HEK293 (cell line): ENCODE measurements at regions not wholly inside any gene's neighbourhood (a gene's known extent, or its start where the extent isn't known, plus 50 kb on each side); places are given as distances from the start of the nearest gene placed in this dataset.
A peak's percentile ranks its signal among the peaks of the same experiment; 100 is the strongest.

Experiments used
- CTCF ChIA-PET: fragments of 350-600 bp; formaldehyde crosslinking; extraction: SDS; loops from one replicate; lab custom pipeline; 2021; ENCODE audit warnings: antibody characterized with exemption; lab: Yijun Ruan, JAX
- POLR2A ChIA-PET: fragments of 300-600 bp; formaldehyde crosslinking; extraction: SDS; loops from one replicate; lab custom pipeline; 2020; ENCODE audit warnings: antibody characterized with exemption, inconsistent platforms; lab: Yijun Ruan, JAX
- H3K27ac ChIP-seq: fragments of 200-500 bp; sonication (Bioruptor generic); 2 replicates; pipeline ENCODE4 v1.5.1; 2014; ENCODE audit warnings: low read depth, low read length, control low read depth, inconsistent platforms; ENCODE audit errors: extremely low read depth
- H3K36me3 ChIP-seq, 2 experiments: fragments of 200-500 bp in 1 of 2; sonication (Bioruptor generic) in 1 of 2; 1 replicate in 1 of 2; 2 replicates in 1 of 2; pipeline ENCODE4 v1.5.1; 2014 to 2017; ENCODE audit warnings: inconsistent platforms in 2 of 2, low read length in 2 of 2; ENCODE audit not compliant: control insufficient read depth in 2 of 2, insufficient read depth in 1 of 2
- H3K4me1 ChIP-seq: fragments of 200-500 bp; sonication (Bioruptor generic); 2 replicates; pipeline ENCODE4 v1.5.1; 2014; ENCODE audit warnings: mild to moderate bottlenecking, low read length, inconsistent platforms; ENCODE audit not compliant: control insufficient read depth, insufficient read depth
- H3K4me3 ChIP-seq: 2 replicates; pipeline ENCODE4 v1.5.1; 2011; ENCODE audit warnings: low read depth, mild to moderate bottlenecking, control low read depth, low read length, moderate library complexity
- H3K9me3 ChIP-seq: fragments of 200-500 bp; sonication (Bioruptor generic); 2 replicates; pipeline ENCODE4 v1.5.1; 2014; ENCODE audit warnings: low read depth, low read length, inconsistent platforms; ENCODE audit not compliant: control insufficient read depth, insufficient read depth
- GLIS2 ChIP-seq: fragments of 450-650 bp; formaldehyde crosslinking; IDR thresholded peaks from 2 replicates; pipeline ENCODE4 v1.5.1; 2016; ENCODE audit warnings: missing biosample characterization, missing genetic modification characterization
- HOXD13 ChIP-seq: sonication (generic); formaldehyde crosslinking; IDR thresholded peaks from 2 replicates; pipeline ENCODE4 v1.8.0; 2022; ENCODE audit warnings: missing genetic modification reagents, borderline replicate concordance
- IKZF3 ChIP-seq: fragments of 450-650 bp; IDR thresholded peaks from 2 replicates; pipeline ENCODE4 v1.5.0; 2018; ENCODE audit warnings: missing biosample characterization, mild to moderate bottlenecking, missing genetic modification characterization, moderate library complexity
- MZF1 ChIP-seq: fragments of 450-650 bp; formaldehyde crosslinking; IDR thresholded peaks from 2 replicates; pipeline ENCODE4 v1.5.1; 2017; ENCODE audit warnings: missing biosample characterization, missing genetic modification characterization, borderline replicate concordance
- PRDM6 ChIP-seq: fragments of 450-650 bp; formaldehyde crosslinking; IDR thresholded peaks from 2 replicates; pipeline ENCODE4 v1.5.1; 2017; ENCODE audit warnings: missing biosample characterization, missing genetic modification characterization
- WT1 ChIP-seq: fragments of 450-650 bp; formaldehyde crosslinking; IDR thresholded peaks from 2 replicates; pipeline ENCODE4 v1.5.1; 2016; ENCODE audit warnings: missing biosample characterization, missing genetic modification characterization
- ZBTB48 ChIP-seq: fragments of 450-650 bp; formaldehyde crosslinking; IDR thresholded peaks from 2 replicates; pipeline ENCODE4 v1.5.1; 2016; ENCODE audit warnings: missing biosample characterization, missing genetic modification characterization
- ZNF138 ChIP-seq: fragments of 450-650 bp; formaldehyde crosslinking; IDR thresholded peaks from 2 replicates; pipeline ENCODE4 v1.5.1; 2016; ENCODE audit warnings: missing biosample characterization, missing genetic modification characterization, borderline replicate concordance
- ZNF174 ChIP-seq: fragments of 450-650 bp; formaldehyde crosslinking; IDR thresholded peaks from 2 replicates; pipeline ENCODE4 v1.5.0; 2017; ENCODE audit warnings: missing biosample characterization, mild to moderate bottlenecking, missing genetic modification characterization
- ZNF184 ChIP-seq: fragments of 450-650 bp; IDR thresholded peaks from 2 replicates; pipeline ENCODE4 v1.5.1; 2018; ENCODE audit warnings: missing biosample characterization, mild to moderate bottlenecking, missing genetic modification characterization
- ZNF248 ChIP-seq: fragments of 450-650 bp; formaldehyde crosslinking; IDR thresholded peaks from 2 replicates; pipeline ENCODE4 v1.5.1; 2017; ENCODE audit warnings: missing biosample characterization, missing genetic modification characterization
- ZNF26 ChIP-seq: fragments of 450-650 bp; formaldehyde crosslinking; IDR thresholded peaks from 2 replicates; pipeline ENCODE4 v1.5.1; 2016; ENCODE audit warnings: missing biosample characterization, missing genetic modification characterization
- ZNF311 ChIP-seq: fragments of 450-650 bp; formaldehyde crosslinking; IDR thresholded peaks from 2 replicates; pipeline ENCODE4 v1.5.1; 2017; ENCODE audit warnings: missing biosample characterization, missing genetic modification characterization, borderline replicate concordance
- ZNF416 ChIP-seq: fragments of 450-650 bp; formaldehyde crosslinking; IDR thresholded peaks from 2 replicates; pipeline ENCODE4 v1.5.1; 2016; ENCODE audit warnings: missing biosample characterization, missing genetic modification characterization
- ZNF449 ChIP-seq: fragments of 450-650 bp; formaldehyde crosslinking; IDR thresholded peaks from 2 replicates; pipeline ENCODE4 v1.5.1; 2017; ENCODE audit warnings: missing biosample characterization, mild to moderate bottlenecking, missing genetic modification characterization, moderate library complexity
- ZNF558 ChIP-seq: fragments of 450-650 bp; formaldehyde crosslinking; IDR thresholded peaks from 2 replicates; pipeline ENCODE4 v1.5.1; 2016; ENCODE audit warnings: missing biosample characterization, missing genetic modification characterization
- ZNF621 ChIP-seq: fragments of 450-650 bp; formaldehyde crosslinking; IDR thresholded peaks from 2 replicates; pipeline ENCODE4 v1.5.1; 2017; ENCODE audit warnings: missing biosample characterization, missing genetic modification characterization
- ZNF623 ChIP-seq: fragments of 450-650 bp; formaldehyde crosslinking; IDR thresholded peaks from 2 replicates; pipeline ENCODE4 v1.5.1; 2016; ENCODE audit warnings: missing biosample characterization, missing genetic modification characterization
- ZSCAN16 ChIP-seq: fragments of 450-650 bp; formaldehyde crosslinking; IDR thresholded peaks from 2 replicates; pipeline ENCODE4 v1.5.1; 2016; ENCODE audit warnings: missing biosample characterization, missing genetic modification characterization

- H3K4me1 ChIP-seq, result no peaks in the 10 kb centered on the region
- H3K36me3 ChIP-seq, result no peaks in the 10 kb centered on the region
- CTCF ChIA-PET, result no interaction called here
- H3K4me3 ChIP-seq, result no peak overlapping the region
- no peaks in the 10 kb centered on the region for H3K9me3 ChIP-seq
- TF ChIP-seq ZNF311 (tag by site-specific recombination) (no peak), ZNF558 (tag by site-specific recombination) (no peak), ZNF184 (tag by site-specific recombination) (no peak), ZNF416 (tag by site-specific recombination) (no peak), GLIS2 (no peak), ZNF248 (no peak), ZNF26 (tag by site-specific recombination) (no peak), MZF1 (tag by site-specific recombination) (no peak), ZNF621 (tag by site-specific recombination) (no peak), PRDM6 (tag by site-specific recombination) (no peak), ZNF174 (tag by site-specific recombination) (no peak)
- POLR2A ChIA-PET, result no interaction called here
- H3K27ac ChIP-seq, result no peak overlapping the region
These were observed 275.0 kb downstream of the MREG start for GRCh38 chr2:215738351-215738750.

- no peaks in the 10 kb centered on the region for H3K9me3 ChIP-seq
- POLR2A ChIA-PET, result no interaction called here
- H3K27ac ChIP-seq, result no peak overlapping the region
- TF ChIP-seq ZBTB48 (tag by site-specific recombination), result no peak
- no peak for TF ChIP-seq IKZF3 (tag by site-specific recombination)
- TF ChIP-seq HOXD13, result no peak
- TF ChIP-seq ZNF623, result no peak
- TF ChIP-seq ZSCAN16 (tag by site-specific recombination), result no peak
- TF ChIP-seq ZNF138, result no peak
- no peak for TF ChIP-seq ZNF416 (tag by site-specific recombination)
- no peak for TF ChIP-seq MZF1 (tag by site-specific recombination)
- no peaks in the 10 kb centered on the region for H3K36me3 ChIP-seq
- H3K4me3 ChIP-seq, result no peak overlapping the region
- no peaks in the 10 kb centered on the region for H3K4me1 ChIP-seq
- CTCF ChIA-PET, result no interaction called here
These were observed 275.9 kb downstream of the MREG start for GRCh38 chr2:215737477-215737876.

GRCh38 chr2:215736653-215737290 lies 276.6 kb downstream of the MREG start:
- peak; percentile 39; the same call in 1 of the 2 replicates for TF ChIP-seq WT1
- no peak for TF ChIP-seq ZNF449 (tag by site-specific recombination)
- TF ChIP-seq, all 188 proteins: peak for 1
- Histone ChIP-seq H3K4me1 (no peaks in the 10 kb centered on the region), H3K9me3 (no peaks in the 10 kb centered on the region), H3K27ac (no peak overlapping the region), H3K4me3 (no peak overlapping the region), H3K36me3 (no peaks in the 10 kb centered on the region)
- POLR2A ChIA-PET, result no interaction called here
- CTCF ChIA-PET, result interaction anchor here (0.6 to 1.2 kb wide), 2 partner anchors 29 to 213 kb away, joined by 3 to 4 read pairs; no protein-coding TSS in a partner anchor
